ENCODE measurements at regions not wholly inside any gene's neighbourhood (a gene's known extent, or its start where the extent isn't known, plus 50 kb on each side); places are given as distances from the start of the nearest gene placed in this dataset.

GRCh38 chr14:34246206-34246605 is 215.8 kb downstream of the SPTSSA start:
- no peak for DNase-seq

GRCh38 chr14:34243401-34243800 is 218.6 kb downstream of the SPTSSA start:
- no peak for DNase-seq

- no peak for DNase-seq
These were observed 219.0 kb downstream of the SPTSSA start for GRCh38 chr14:34243001-34243400.

- no peak for DNase-seq
These were observed 220.8 kb downstream of the SPTSSA start for GRCh38 chr14:34241185-34241711.

- no peak for DNase-seq
These were observed 223.4 kb downstream of the SPTSSA start for GRCh38 chr14:34238610-34239009.

- DNase-seq: no peak
These were observed 224.4 kb downstream of the SPTSSA start for GRCh38 chr14:34237677-34238076.

GRCh38 chr14:34237081-34237480 is 225.0 kb downstream of the SPTSSA start:
- DNase-seq: no peak

GRCh38 chr14:34235643-34236300 is 226.3 kb downstream of the SPTSSA start:
- DNase-seq: no peak

- DNase-seq: no peak
These were observed 227.8 kb downstream of the SPTSSA start for GRCh38 chr14:34234258-34234657.

GRCh38 chr14:34233619-34234018 is 228.4 kb downstream of the SPTSSA start:
- DNase-seq: no peak

GRCh38 chr14:34232790-34233189 is 229.2 kb downstream of the SPTSSA start:
- DNase-seq: no peak

GRCh38 chr14:34231626-34232025 is 230.4 kb downstream of the SPTSSA start:
- DNase-seq: no peak

GRCh38 chr14:34229140-34229539 is 232.9 kb downstream of the SPTSSA start:
- DNase-seq: no peak

- DNase-seq: no peak
These were observed 233.4 kb downstream of the SPTSSA start for GRCh38 chr14:34228650-34228976.

- peak in 51 of 56 donors; percentile 4 to 83 (median 41) for DNase-seq
These were observed 234.0 kb downstream of the SPTSSA start for GRCh38 chr14:34227834-34228649.

- DNase-seq: no peak
These were observed 237.8 kb downstream of the SPTSSA start for GRCh38 chr14:34224221-34224620.

- no peak for DNase-seq
These were observed 238.5 kb downstream of the SPTSSA start for GRCh38 chr14:34223373-34224148.

GRCh38 chr14:34222867-34223266 is 239.2 kb downstream of the SPTSSA start:
- no peak for DNase-seq

- DNase-seq: no peak
These were observed 239.9 kb downstream of the SPTSSA start for GRCh38 chr14:34222122-34222521.

- peak in 2 of 56 donors; percentile 1 to 18 for DNase-seq
These were observed 241.1 kb downstream of the SPTSSA start for GRCh38 chr14:34220921-34221320.

- no peak for DNase-seq
These were observed 241.7 kb downstream of the SPTSSA start for GRCh38 chr14:34220378-34220706.

Data from nucleus accumbens (tissue), 56 donors.